ENCODE measurements at regions not wholly inside any gene's neighbourhood (a gene's known extent, or its start where the extent isn't known, plus 50 kb on each side); places are given as distances from the start of the nearest gene placed in this dataset.
"Not testable (repeated sequence)": the region's sequence is repeated elsewhere in the genome, so short reads cannot be mapped to it uniquely, and the experiment has no call there.

GRCh38 chr21:15627823-15628222, 102.0 kb upstream of the USP25 start:
- Histone ChIP-seq H3K27ac (no peak overlapping the region), H3K4me3 (no peak overlapping the region)
- TF ChIP-seq CTCF (IDR thresholded peaks at IDR 0.05): no peak
- DNase-seq (ENCODE audit: low spot score): no peak

- TF ChIP-seq CTCF (IDR thresholded peaks at IDR 0.05): no peak
- no peak for DNase-seq (ENCODE audit: low spot score)
- H3K4me3 ChIP-seq: no peak overlapping the region
- H3K27ac ChIP-seq: no peak overlapping the region
These were observed 98.4 kb upstream of the USP25 start for GRCh38 chr21:15631342-15631741.

- H3K27ac ChIP-seq; DNase-seq (ENCODE audit: low spot score); H3K4me3 ChIP-seq: not testable (repeated sequence)
These were observed 95.2 kb upstream of the USP25 start for GRCh38 chr21:15634541-15634940.

- TF ChIP-seq CTCF (IDR thresholded peaks at IDR 0.05): no peak
- DNase-seq (ENCODE audit: low spot score): no peak
- no peak overlapping the region for H3K4me3 ChIP-seq
- no peak overlapping the region for H3K27ac ChIP-seq
These were observed 90.8 kb upstream of the USP25 start for GRCh38 chr21:15638856-15639549.

GRCh38 chr21:15640113-15640512, 89.7 kb upstream of the USP25 start:
- H3K27ac ChIP-seq; H3K4me3 ChIP-seq; DNase-seq (ENCODE audit: low spot score): not testable (repeated sequence)

GRCh38 chr21:15644489-15644888, 85.3 kb upstream of the USP25 start:
- TF ChIP-seq CTCF (IDR thresholded peaks at IDR 0.05): no peak
- H3K27ac ChIP-seq: no peak overlapping the region
- H3K4me3 ChIP-seq: no peak overlapping the region
- DNase-seq (ENCODE audit: low spot score): no peak

GRCh38 chr21:15645830-15646229, 84.0 kb upstream of the USP25 start:
- TF ChIP-seq CTCF (IDR thresholded peaks at IDR 0.05): no peak
- H3K27ac ChIP-seq: no peak overlapping the region
- DNase-seq (ENCODE audit: low spot score): no peak
- H3K4me3 ChIP-seq: no peak overlapping the region

- no peak for TF ChIP-seq CTCF (IDR thresholded peaks at IDR 0.05)
- no peak overlapping the region for H3K4me3 ChIP-seq
- DNase-seq (ENCODE audit: low spot score): no peak
- no peak overlapping the region for H3K27ac ChIP-seq
These were observed 79.0 kb upstream of the USP25 start for GRCh38 chr21:15650735-15651134.

All from coronary artery (tissue), 2 donors.